Adrenal gland (tissue), 5 donors: ENCODE measurements at regions not wholly inside any gene's neighbourhood (a gene's known extent, or its start where the extent isn't known, plus 50 kb on each side); places are given as distances from the start of the nearest gene placed in this dataset.

ENCODE experiments used
- CTCF ChIP-seq, 6 experiments: fragments of 450-650 bp in 4 of 6; fragments of 200-600 bp in 2 of 6; sonication (generic) in 1 of 6; IDR thresholded peaks; 1 replicate in 5 of 6; 2 replicates in 1 of 6; pipeline versions ENCODE4 v1.5.1 to v1.8.0; 2016 to 2021; ENCODE audit warnings: antibody characterized with exemption in 6 of 6, mild to moderate bottlenecking in 2 of 6, moderate library complexity in 1 of 6
- POLR2A ChIP-seq, 2 donors: fragments of 450-650 bp; IDR thresholded peaks; one replicate each; pipeline ENCODE4 v1.6.1; 2017; ENCODE audit warnings: antibody characterized with exemption in 2 of 2, mild to moderate bottlenecking in 2 of 2, moderate library complexity in 1 of 2
- donor health status: DM: no; HTN: no; CAD: no.

GRCh38 chr10:62573929-62574328 is 199.8 kb downstream of the ZNF365 start:
- TF ChIP-seq POLR2A (IDR thresholded peaks at IDR 0.05) (no peak), CTCF (IDR thresholded peaks at IDR 0.05) (no peak)
